ENCODE measurements at regions not wholly inside any gene's neighbourhood (a gene's known extent, or its start where the extent isn't known, plus 50 kb on each side); places are given as distances from the start of the nearest gene placed in this dataset.
"Not testable (repeated sequence)": the region's sequence is repeated elsewhere in the genome, so short reads cannot be mapped to it uniquely, and the experiment has no call there.

GRCh38 chr7:145350334-145350733, 514.5 kb upstream of the TPK1 start:
- Histone ChIP-seq H3K36me3 (ENCODE audit: insufficient read depth, low read length) (no peaks in the 10 kb centered on the region), H3K27me3 (ENCODE audit: control insufficient read depth in 1 of 2, insufficient read depth in 2 of 2, low read length in 2 of 2) (no peaks in the 10 kb centered on the region), H3K27ac (ENCODE audit: low read depth in 1 of 2, low read length in 2 of 2) (no peak overlapping the region), H3K4me1 (ENCODE audit: insufficient read depth, low read length) (no peaks in the 10 kb centered on the region), H3K9me3 (ENCODE audit: control insufficient read depth in 1 of 2, insufficient read depth in 1 of 2, low read length in 2 of 2) (no peaks in the 10 kb centered on the region), H3K4me3 (ENCODE audit: low read length) (no peak overlapping the region)
- ATAC-seq (ENCODE audit: poor library complexity) (no peak), DNase-seq (no peak)
- no peak for TF ChIP-seq CTCF (IDR thresholded peaks at IDR 0.05)
- ChIA-PET POLR2A (no interaction called here), CTCF (no interaction called here)
- no peak overlapping the region for H3K4me3 Mint-ChIP-seq
- no peaks in the 10 kb centered on the region for H3K4me1 Mint-ChIP-seq (ENCODE audit: low read depth)
- H3K27me3 Mint-ChIP-seq, result no peaks in the 10 kb centered on the region
- H3K27ac Mint-ChIP-seq, result no peak overlapping the region
- H3K36me3 Mint-ChIP-seq (ENCODE audit: low read depth), result no peaks in the 10 kb centered on the region
- H3K9me3 Mint-ChIP-seq, result peaks cover 7% of the 10 kb centered on the region
- intact Hi-C loops (cut with DNase I, micrococcal nuclease), result no loop called here

GRCh38 chr7:145349452-145349851, 513.6 kb upstream of the TPK1 start:
- H3K4me3 Mint-ChIP-seq; CTCF ChIA-PET; H3K4me3 ChIP-seq (ENCODE audit: low read length); DNase-seq; H3K27ac ChIP-seq (ENCODE audit: low read depth in 1 of 2, low read length in 2 of 2); ATAC-seq (ENCODE audit: poor library complexity); intact Hi-C loops (cut with DNase I, micrococcal nuclease); H3K27ac Mint-ChIP-seq; H3K27me3 ChIP-seq (ENCODE audit: control insufficient read depth in 1 of 2, insufficient read depth in 2 of 2, low read length in 2 of 2); H3K9me3 ChIP-seq (ENCODE audit: control insufficient read depth in 1 of 2, insufficient read depth in 1 of 2, low read length in 2 of 2); H3K9me3 Mint-ChIP-seq; H3K4me1 ChIP-seq (ENCODE audit: insufficient read depth, low read length); H3K4me1 Mint-ChIP-seq (ENCODE audit: low read depth); POLR2A ChIA-PET; H3K36me3 ChIP-seq (ENCODE audit: insufficient read depth, low read length); H3K36me3 Mint-ChIP-seq (ENCODE audit: low read depth); H3K27me3 Mint-ChIP-seq: not testable (repeated sequence)

- DNase-seq (no peak), ATAC-seq (ENCODE audit: poor library complexity) (no peak)
- no peak overlapping the region for H3K4me3 Mint-ChIP-seq
- TF ChIP-seq CTCF (IDR thresholded peaks at IDR 0.05), result no peak
- H3K36me3 ChIP-seq (ENCODE audit: insufficient read depth, low read length), result no peaks in the 10 kb centered on the region
- POLR2A ChIA-PET, result no interaction called here
- no peaks in the 10 kb centered on the region for H3K9me3 ChIP-seq (ENCODE audit: control insufficient read depth in 1 of 2, insufficient read depth in 1 of 2, low read length in 2 of 2)
- no peaks in the 10 kb centered on the region for H3K27me3 ChIP-seq (ENCODE audit: control insufficient read depth in 1 of 2, insufficient read depth in 2 of 2, low read length in 2 of 2)
- no peak overlapping the region for H3K27ac Mint-ChIP-seq
- H3K9me3 Mint-ChIP-seq, result peaks cover 12% of the 10 kb centered on the region
- no peaks in the 10 kb centered on the region for H3K4me1 ChIP-seq (ENCODE audit: insufficient read depth, low read length)
- CTCF ChIA-PET, result no interaction called here
- H3K36me3 Mint-ChIP-seq (ENCODE audit: low read depth), result no peaks in the 10 kb centered on the region
- no peaks in the 10 kb centered on the region for H3K4me1 Mint-ChIP-seq (ENCODE audit: low read depth)
- no peaks in the 10 kb centered on the region for H3K27me3 Mint-ChIP-seq
- H3K27ac ChIP-seq (ENCODE audit: low read depth in 1 of 2, low read length in 2 of 2), result no peak overlapping the region
- intact Hi-C loops (cut with DNase I, micrococcal nuclease), result no loop called here
- no peak overlapping the region for H3K4me3 ChIP-seq (ENCODE audit: low read length)
Measured at GRCh38 chr7:145347271-145347670, 511.4 kb upstream of the TPK1 start.

- CTCF ChIA-PET, result no interaction called here
- TF ChIP-seq CTCF (IDR thresholded peaks at IDR 0.05), result no peak
- Mint-ChIP-seq H3K27me3 (no peaks in the 10 kb centered on the region), H3K36me3 (ENCODE audit: low read depth) (no peaks in the 10 kb centered on the region), H3K4me1 (ENCODE audit: low read depth) (no peaks in the 10 kb centered on the region), H3K9me3 (peaks cover 13% of the 10 kb centered on the region), H3K27ac (no peak overlapping the region), H3K4me3 (no peak overlapping the region)
- POLR2A ChIA-PET, result no interaction called here
- Histone ChIP-seq H3K36me3 (ENCODE audit: insufficient read depth, low read length) (no peaks in the 10 kb centered on the region), H3K27me3 (ENCODE audit: control insufficient read depth in 1 of 2, insufficient read depth in 2 of 2, low read length in 2 of 2) (no peaks in the 10 kb centered on the region), H3K4me1 (ENCODE audit: insufficient read depth, low read length) (no peaks in the 10 kb centered on the region), H3K27ac (ENCODE audit: low read depth in 1 of 2, low read length in 2 of 2) (no peak overlapping the region), H3K9me3 (ENCODE audit: control insufficient read depth in 1 of 2, insufficient read depth in 1 of 2, low read length in 2 of 2) (peaks cover 0 to 4% of the 10 kb centered on the region in 2 experiments), H3K4me3 (ENCODE audit: low read length) (no peak overlapping the region)
- no peak for ATAC-seq (ENCODE audit: poor library complexity)
- no peak for DNase-seq
- intact Hi-C loops (cut with DNase I, micrococcal nuclease), result no loop called here
Measured at GRCh38 chr7:145339319-145339718, 503.5 kb upstream of the TPK1 start.
